ENCODE measurements at regions not wholly inside any gene's neighbourhood (a gene's known extent, or its start where the extent isn't known, plus 50 kb on each side); places are given as distances from the start of the nearest gene placed in this dataset.

DNA sequence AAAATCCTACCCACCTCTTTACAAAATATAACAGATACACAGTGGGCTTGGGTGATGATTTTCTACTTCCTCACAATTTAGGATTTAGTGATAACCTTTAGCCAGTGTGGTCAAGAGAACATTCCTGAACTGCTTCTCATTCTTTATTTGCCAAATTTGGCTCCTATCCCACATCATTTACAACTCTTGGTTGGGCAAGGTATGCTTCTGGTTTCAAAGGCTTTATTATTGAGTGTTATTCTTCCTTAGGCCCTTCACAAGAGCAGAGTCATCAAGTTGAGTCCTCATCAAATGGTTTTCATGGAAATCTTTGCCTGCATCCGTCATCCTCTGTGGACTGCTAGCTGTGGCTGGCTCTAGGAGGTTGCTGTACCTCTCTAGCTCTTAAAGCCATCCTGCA is 472.0 kb upstream of the ETAA1 start:
- no peak for TF ChIP-seq POLR2AphosphoS5 (IDR thresholded peaks at IDR 0.05; ENCODE audit: low read depth, low read length)
- TF ChIP-seq, protein P1, sequence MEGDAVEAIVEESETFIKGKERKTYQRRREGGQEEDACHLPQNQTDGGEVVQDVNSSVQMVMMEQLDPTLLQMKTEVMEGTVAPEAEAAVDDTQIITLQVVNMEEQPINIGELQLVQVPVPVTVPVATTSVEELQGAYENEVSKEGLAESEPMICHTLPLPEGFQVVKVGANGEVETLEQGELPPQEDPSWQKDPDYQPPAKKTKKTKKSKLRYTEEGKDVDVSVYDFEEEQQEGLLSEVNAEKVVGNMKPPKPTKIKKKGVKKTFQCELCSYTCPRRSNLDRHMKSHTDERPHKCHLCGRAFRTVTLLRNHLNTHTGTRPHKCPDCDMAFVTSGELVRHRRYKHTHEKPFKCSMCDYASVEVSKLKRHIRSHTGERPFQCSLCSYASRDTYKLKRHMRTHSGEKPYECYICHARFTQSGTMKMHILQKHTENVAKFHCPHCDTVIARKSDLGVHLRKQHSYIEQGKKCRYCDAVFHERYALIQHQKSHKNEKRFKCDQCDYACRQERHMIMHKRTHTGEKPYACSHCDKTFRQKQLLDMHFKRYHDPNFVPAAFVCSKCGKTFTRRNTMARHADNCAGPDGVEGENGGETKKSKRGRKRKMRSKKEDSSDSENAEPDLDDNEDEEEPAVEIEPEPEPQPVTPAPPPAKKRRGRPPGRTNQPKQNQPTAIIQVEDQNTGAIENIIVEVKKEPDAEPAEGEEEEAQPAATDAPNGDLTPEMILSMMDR (IDR thresholded peaks at IDR 0.05) = no peak
- TF ChIP-seq, protein P2, sequence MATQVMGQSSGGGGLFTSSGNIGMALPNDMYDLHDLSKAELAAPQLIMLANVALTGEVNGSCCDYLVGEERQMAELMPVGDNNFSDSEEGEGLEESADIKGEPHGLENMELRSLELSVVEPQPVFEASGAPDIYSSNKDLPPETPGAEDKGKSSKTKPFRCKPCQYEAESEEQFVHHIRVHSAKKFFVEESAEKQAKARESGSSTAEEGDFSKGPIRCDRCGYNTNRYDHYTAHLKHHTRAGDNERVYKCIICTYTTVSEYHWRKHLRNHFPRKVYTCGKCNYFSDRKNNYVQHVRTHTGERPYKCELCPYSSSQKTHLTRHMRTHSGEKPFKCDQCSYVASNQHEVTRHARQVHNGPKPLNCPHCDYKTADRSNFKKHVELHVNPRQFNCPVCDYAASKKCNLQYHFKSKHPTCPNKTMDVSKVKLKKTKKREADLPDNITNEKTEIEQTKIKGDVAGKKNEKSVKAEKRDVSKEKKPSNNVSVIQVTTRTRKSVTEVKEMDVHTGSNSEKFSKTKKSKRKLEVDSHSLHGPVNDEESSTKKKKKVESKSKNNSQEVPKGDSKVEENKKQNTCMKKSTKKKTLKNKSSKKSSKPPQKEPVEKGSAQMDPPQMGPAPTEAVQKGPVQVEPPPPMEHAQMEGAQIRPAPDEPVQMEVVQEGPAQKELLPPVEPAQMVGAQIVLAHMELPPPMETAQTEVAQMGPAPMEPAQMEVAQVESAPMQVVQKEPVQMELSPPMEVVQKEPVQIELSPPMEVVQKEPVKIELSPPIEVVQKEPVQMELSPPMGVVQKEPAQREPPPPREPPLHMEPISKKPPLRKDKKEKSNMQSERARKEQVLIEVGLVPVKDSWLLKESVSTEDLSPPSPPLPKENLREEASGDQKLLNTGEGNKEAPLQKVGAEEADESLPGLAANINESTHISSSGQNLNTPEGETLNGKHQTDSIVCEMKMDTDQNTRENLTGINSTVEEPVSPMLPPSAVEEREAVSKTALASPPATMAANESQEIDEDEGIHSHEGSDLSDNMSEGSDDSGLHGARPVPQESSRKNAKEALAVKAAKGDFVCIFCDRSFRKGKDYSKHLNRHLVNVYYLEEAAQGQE (IDR thresholded peaks at IDR 0.05; ENCODE audit: insufficient read depth in 1 of 2, low read depth in 2 of 2, low read length in 1 of 2) = no peak
- no peak for TF ChIP-seq TCF7L2 (IDR thresholded peaks at IDR 0.05; ENCODE audit: low read depth, low read length)
